Type B pancreatic cell (in vitro differentiated cells): ENCODE measurements at regions not wholly inside any gene's neighbourhood (a gene's known extent, or its start where the extent isn't known, plus 50 kb on each side); places are given as distances from the start of the nearest gene placed in this dataset.
"Not testable (repeated sequence)": the region's sequence is repeated elsewhere in the genome, so short reads cannot be mapped to it uniquely, and the experiment has no call there.

Experiments
- DNase-seq: peaks from one replicate; pipeline ENCODE4 v3.0.0; 2021; ENCODE audit warnings: mixed read lengths; ENCODE audit not compliant: unreplicated experiment; ENCODE audit errors: extremely low spot score
- H3K27ac Mint-ChIP-seq: 2 replicates; pipeline ENCODE4 v1.8.0; 2021; ENCODE audit warnings: mild to moderate bottlenecking, mixed read lengths
- H3K27me3 Mint-ChIP-seq: 2 replicates; pipeline ENCODE4 v1.8.0; 2021; ENCODE audit warnings: mixed read lengths
- H3K36me3 Mint-ChIP-seq: 2 replicates; pipeline ENCODE4 v1.8.0; 2021; ENCODE audit warnings: mixed read lengths
- H3K4me1 Mint-ChIP-seq: one replicate; pipeline ENCODE4 v1.8.0; 2021; ENCODE audit warnings: mixed read lengths; ENCODE audit not compliant: unreplicated experiment
- H3K4me3 Mint-ChIP-seq: 2 replicates; pipeline ENCODE4 v1.8.0; 2021; ENCODE audit warnings: mild to moderate bottlenecking, mixed read lengths
- H3K9me3 Mint-ChIP-seq: 2 replicates; pipeline ENCODE4 v1.8.0; 2021; ENCODE audit warnings: mixed read lengths
- CTCF ChIP-seq: fragments of 200-600 bp; sonication (generic); conservative IDR thresholded peaks from 2 replicates; pipeline ENCODE4 v1.5.0; 2021; ENCODE audit warnings: antibody characterized with exemption, mild to moderate bottlenecking

GRCh38 chr15:89023311-89023961 is 64.8 kb upstream of the ABHD2 start:
- no peak for DNase-seq
- Mint-ChIP-seq H3K27me3 (peaks cover 12% of the 10 kb centered on the region), H3K4me3 (no peak overlapping the region), H3K9me3 (peaks cover 10% of the 10 kb centered on the region), H3K4me1 (no peaks in the 10 kb centered on the region), H3K36me3 (no peaks in the 10 kb centered on the region), H3K27ac (no peak overlapping the region)
- TF ChIP-seq CTCF: no peak

GRCh38 chr15:89024418-89024817 is 63.8 kb upstream of the ABHD2 start:
- no peaks in the 10 kb centered on the region for H3K4me1 Mint-ChIP-seq
- H3K9me3 Mint-ChIP-seq: peaks cover 10% of the 10 kb centered on the region
- no peak overlapping the region for H3K4me3 Mint-ChIP-seq
- TF ChIP-seq CTCF: no peak
- no peak overlapping the region for H3K27ac Mint-ChIP-seq
- no peaks in the 10 kb centered on the region for H3K36me3 Mint-ChIP-seq
- peaks cover 9% of the 10 kb centered on the region for H3K27me3 Mint-ChIP-seq
- no peak for DNase-seq

GRCh38 chr15:89026167-89026566 is 62.1 kb upstream of the ABHD2 start:
- no peaks in the 10 kb centered on the region for H3K4me1 Mint-ChIP-seq
- peaks cover 16% of the 10 kb centered on the region for H3K9me3 Mint-ChIP-seq
- no peak overlapping the region for H3K4me3 Mint-ChIP-seq
- no peaks in the 10 kb centered on the region for H3K36me3 Mint-ChIP-seq
- H3K27me3 Mint-ChIP-seq: peaks cover 6% of the 10 kb centered on the region
- no peak for TF ChIP-seq CTCF
- no peak for DNase-seq
- no peak overlapping the region for H3K27ac Mint-ChIP-seq

- Mint-ChIP-seq H3K27me3 (peaks cover 3% of the 10 kb centered on the region), H3K9me3 (peaks cover 16% of the 10 kb centered on the region), H3K4me1 (no peaks in the 10 kb centered on the region), H3K27ac (no peak overlapping the region), H3K4me3 (no peak overlapping the region), H3K36me3 (no peaks in the 10 kb centered on the region)
- no peak for TF ChIP-seq CTCF
- no peak for DNase-seq
Measured at GRCh38 chr15:89028036-89028435, 60.2 kb upstream of the ABHD2 start.

- H3K9me3 Mint-ChIP-seq: peaks cover 12% of the 10 kb centered on the region
- no peak for DNase-seq
- no peaks in the 10 kb centered on the region for H3K4me1 Mint-ChIP-seq
- H3K27me3 Mint-ChIP-seq: peaks cover 10% of the 10 kb centered on the region
- H3K36me3 Mint-ChIP-seq: no peaks in the 10 kb centered on the region
- H3K4me3 Mint-ChIP-seq: no peak overlapping the region
- H3K27ac Mint-ChIP-seq: no peak overlapping the region
- no peak for TF ChIP-seq CTCF
Measured at GRCh38 chr15:89030311-89030710, 57.9 kb upstream of the ABHD2 start.

- not testable (repeated sequence) for H3K4me1 Mint-ChIP-seq, H3K27ac Mint-ChIP-seq, H3K36me3 Mint-ChIP-seq, DNase-seq, H3K9me3 Mint-ChIP-seq, H3K4me3 Mint-ChIP-seq
- H3K27me3 Mint-ChIP-seq: peaks cover 18% of the 10 kb centered on the region
Measured at GRCh38 chr15:89031637-89032285, 56.5 kb upstream of the ABHD2 start.
